Endodermal cell (in vitro differentiated cells): ENCODE measurements at regions not wholly inside any gene's neighbourhood (a gene's known extent, or its start where the extent isn't known, plus 50 kb on each side); places are given as distances from the start of the nearest gene placed in this dataset.

Experiments
- DNase-seq: peaks from one replicate; pipeline ENCODE4 v3.0.0-alpha.2; 2017
- H3K27ac ChIP-seq: 2 replicates; pipeline ENCODE4 v1.5.1; 2013; ENCODE audit warnings: mild to moderate bottlenecking, low read depth, low read length, moderate library complexity
- H3K27me3 ChIP-seq: 2 replicates; pipeline ENCODE4 v1.6.1; 2013; ENCODE audit warnings: mild to moderate bottlenecking, low read length, moderate library complexity; ENCODE audit not compliant: insufficient read depth, control insufficient read depth, poor library complexity, severe bottlenecking
- H3K36me3 ChIP-seq: 2 replicates; pipeline ENCODE4 v1.7.0; 2013; ENCODE audit warnings: mild to moderate bottlenecking, low read length, moderate library complexity; ENCODE audit not compliant: control insufficient read depth, insufficient read depth
- H3K4me1 ChIP-seq: one replicate; pipeline ENCODE4 v1.7.0; 2013; ENCODE audit warnings: low read length; ENCODE audit not compliant: control insufficient read depth, insufficient read depth
- H3K4me3 ChIP-seq: 2 replicates; pipeline ENCODE4 v1.5.1; 2013; ENCODE audit warnings: mild to moderate bottlenecking, low read length, moderate library complexity
- H3K9ac ChIP-seq: 2 replicates; pipeline ENCODE4 v1.6.1; 2013; ENCODE audit warnings: mild to moderate bottlenecking, low read length, moderate library complexity; ENCODE audit not compliant: poor library complexity, severe bottlenecking; ENCODE audit errors: extremely low read depth
- H3K9me3 ChIP-seq: 2 replicates; pipeline ENCODE4 v1.6.1; 2013; ENCODE audit warnings: mild to moderate bottlenecking, low read length, moderate library complexity; ENCODE audit not compliant: control insufficient read depth
- H3K27ac Mint-ChIP-seq: 2 replicates; pipeline ENCODE4 v1.8.0; 2020; ENCODE audit warnings: mixed read lengths
- H3K27me3 Mint-ChIP-seq: 2 replicates; pipeline ENCODE4 v1.8.0; 2021; ENCODE audit warnings: mild to moderate bottlenecking, mixed read lengths; ENCODE audit not compliant: insufficient read depth
- H3K36me3 Mint-ChIP-seq: 2 replicates; pipeline ENCODE4 v1.8.0; 2020; ENCODE audit warnings: low read depth, mixed read lengths
- H3K4me1 Mint-ChIP-seq: 2 replicates; pipeline ENCODE4 v1.8.0; 2020; ENCODE audit warnings: mixed read lengths
- H3K4me3 Mint-ChIP-seq: 2 replicates; pipeline ENCODE4 v1.8.0; 2020; ENCODE audit warnings: mild to moderate bottlenecking, moderate library complexity, mixed read lengths
- H3K9me3 Mint-ChIP-seq: 2 replicates; pipeline ENCODE4 v1.8.0; 2020; ENCODE audit warnings: mild to moderate bottlenecking, mixed read lengths
- WGBS, 2 experiments: methylation state at CpG; one replicate each; pipeline versions ENCODE4 v1.1.5 to v1.1.7; 2013; ENCODE audit warnings: missing lambda C conversion rate in 2 of 2, mixed read lengths in 1 of 2; ENCODE audit not compliant: insufficient coverage in 1 of 2, insufficient read length in 1 of 2; 5-methylcytosine and 5-hydroxymethylcytosine counted together
- TF ChIP-seq, protein P1 (sequence below): fragments of 200-600 bp; sonication (generic); conservative IDR thresholded peaks from 2 replicates; pipeline ENCODE4 v1.5.0; 2021; ENCODE audit warnings: antibody characterized with exemption, mild to moderate bottlenecking

GRCh38 chrX:18045436-18045835, 175.2 kb downstream of the BEND2 start:
- Histone ChIP-seq H3K9me3 (peaks cover 10% of the 10 kb centered on the region), H3K27me3 (no peaks in the 10 kb centered on the region), H3K4me1 (no peaks in the 10 kb centered on the region), H3K4me3 (no peak overlapping the region), H3K27ac (no peak overlapping the region), H3K36me3 (no peaks in the 10 kb centered on the region), H3K9ac (no peak overlapping the region)
- no peak overlapping the region for H3K4me3 Mint-ChIP-seq
- no peak overlapping the region for H3K27ac Mint-ChIP-seq
- H3K36me3 Mint-ChIP-seq, result peaks cover 5% of the 10 kb centered on the region
- no peak for DNase-seq
- H3K9me3 Mint-ChIP-seq, result peaks cover 30% of the 10 kb centered on the region
- TF ChIP-seq, protein P1, sequence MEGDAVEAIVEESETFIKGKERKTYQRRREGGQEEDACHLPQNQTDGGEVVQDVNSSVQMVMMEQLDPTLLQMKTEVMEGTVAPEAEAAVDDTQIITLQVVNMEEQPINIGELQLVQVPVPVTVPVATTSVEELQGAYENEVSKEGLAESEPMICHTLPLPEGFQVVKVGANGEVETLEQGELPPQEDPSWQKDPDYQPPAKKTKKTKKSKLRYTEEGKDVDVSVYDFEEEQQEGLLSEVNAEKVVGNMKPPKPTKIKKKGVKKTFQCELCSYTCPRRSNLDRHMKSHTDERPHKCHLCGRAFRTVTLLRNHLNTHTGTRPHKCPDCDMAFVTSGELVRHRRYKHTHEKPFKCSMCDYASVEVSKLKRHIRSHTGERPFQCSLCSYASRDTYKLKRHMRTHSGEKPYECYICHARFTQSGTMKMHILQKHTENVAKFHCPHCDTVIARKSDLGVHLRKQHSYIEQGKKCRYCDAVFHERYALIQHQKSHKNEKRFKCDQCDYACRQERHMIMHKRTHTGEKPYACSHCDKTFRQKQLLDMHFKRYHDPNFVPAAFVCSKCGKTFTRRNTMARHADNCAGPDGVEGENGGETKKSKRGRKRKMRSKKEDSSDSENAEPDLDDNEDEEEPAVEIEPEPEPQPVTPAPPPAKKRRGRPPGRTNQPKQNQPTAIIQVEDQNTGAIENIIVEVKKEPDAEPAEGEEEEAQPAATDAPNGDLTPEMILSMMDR, result no peak
- H3K27me3 Mint-ChIP-seq, result no peaks in the 10 kb centered on the region
- 88% methylated on average over 2 of the region's 2 CpGs; no CpG with 5 or more reads in 1 of the 2 experiments for WGBS, 2 experiments
- H3K4me1 Mint-ChIP-seq, result peaks cover 6% of the 10 kb centered on the region

GRCh38 chrX:18042776-18043175, 177.9 kb downstream of the BEND2 start:
- 93% methylated on average over 3 to 5 of the region's 5 CpGs for WGBS, 2 experiments
- Mint-ChIP-seq H3K27ac (no peak overlapping the region), H3K4me1 (peaks cover 4% of the 10 kb centered on the region), H3K4me3 (no peak overlapping the region), H3K36me3 (no peaks in the 10 kb centered on the region), H3K9me3 (peaks cover 16% of the 10 kb centered on the region), H3K27me3 (no peaks in the 10 kb centered on the region)
- Histone ChIP-seq H3K9me3 (no peaks in the 10 kb centered on the region), H3K9ac (no peak overlapping the region), H3K27me3 (no peaks in the 10 kb centered on the region), H3K36me3 (no peaks in the 10 kb centered on the region), H3K4me1 (no peaks in the 10 kb centered on the region), H3K27ac (no peak overlapping the region), H3K4me3 (no peak overlapping the region)
- TF ChIP-seq, protein P1, result no peak
- no peak for DNase-seq

GRCh38 chrX:18041656-18042055, 179.0 kb downstream of the BEND2 start:
- H3K4me1 Mint-ChIP-seq, result peaks cover 2% of the 10 kb centered on the region
- no peaks in the 10 kb centered on the region for H3K4me1 ChIP-seq
- H3K9me3 ChIP-seq, result no peaks in the 10 kb centered on the region
- H3K27ac ChIP-seq, result no peak overlapping the region
- no peak overlapping the region for H3K9ac ChIP-seq
- H3K27me3 ChIP-seq, result no peaks in the 10 kb centered on the region
- H3K36me3 Mint-ChIP-seq, result no peaks in the 10 kb centered on the region
- TF ChIP-seq, protein P1, result no peak
- H3K36me3 ChIP-seq, result no peaks in the 10 kb centered on the region
- no peak for DNase-seq
- H3K9me3 Mint-ChIP-seq, result peaks cover 20% of the 10 kb centered on the region
- H3K27me3 Mint-ChIP-seq, result no peaks in the 10 kb centered on the region
- H3K4me3 ChIP-seq, result no peak overlapping the region
- H3K27ac Mint-ChIP-seq, result no peak overlapping the region
- WGBS, 2 experiments, result 88% methylated on average over 1 of the region's 1 CpG; no CpG with 5 or more reads in 1 of the 2 experiments
- H3K4me3 Mint-ChIP-seq, result no peak overlapping the region
